Right lobe of liver (tissue), 6 donors: ENCODE measurements at regions not wholly inside any gene's neighbourhood (a gene's known extent, or its start where the extent isn't known, plus 50 kb on each side); places are given as distances from the start of the nearest gene placed in this dataset.

ENCODE experiments used
- ATAC-seq, 4 donors: fragments of 200-7000 bp; cut with Tn5 transposase; one replicate each; pipeline ENCODE4 v1.9.1; 2020; ENCODE audit warnings: mild to moderate bottlenecking in 4 of 4, moderate library complexity in 4 of 4
- DNase-seq, 3 donors: peaks; one replicate each; pipeline ENCODE4 v3.0.0-alpha.2; 2020
- H3K27ac ChIP-seq, 3 donors: fragments of 200-600 bp; one replicate each; pipeline ENCODE4 v1.8.0; 2022
- H3K27me3 ChIP-seq, 2 donors: fragments of 200-600 bp; one replicate each; pipeline ENCODE4 v1.8.0; 2022
- H3K36me3 ChIP-seq, 4 donors: fragments of 200-600 bp; sonication (generic) in 1 of 4; one replicate each; pipeline versions ENCODE4 v1.5.1 to v1.8.0; 2017 to 2022; ENCODE audit warnings: control low read depth in 1 of 4
- H3K4me1 ChIP-seq, 4 donors: fragments of 200-600 bp; sonication (generic) in 1 of 4; one replicate each; pipeline versions ENCODE4 v1.5.1 to v1.8.0; 2017 to 2022; ENCODE audit warnings: control low read depth in 1 of 4
- H3K4me3 ChIP-seq, 3 donors: fragments of 200-600 bp; one replicate each; pipeline ENCODE4 v1.8.0; 2022
- H3K9me3 ChIP-seq, 4 donors: fragments of 200-600 bp; sonication (generic) in 1 of 4; one replicate each; pipeline versions ENCODE4 v1.5.1 to v1.8.0; 2017 to 2022; ENCODE audit warnings: control low read depth in 1 of 4
- CTCF ChIP-seq, 4 donors: fragments of 200-600 bp in 3 of 4; fragments of 450-650 bp in 1 of 4; IDR thresholded peaks; one replicate each; pipeline versions ENCODE4 v1.5.1 to v1.8.0; 2016 to 2022; ENCODE audit warnings: antibody characterized with exemption in 4 of 4, mild to moderate bottlenecking in 2 of 4
- POLR2A ChIP-seq: fragments of 450-650 bp; IDR thresholded peaks from one replicate; pipeline ENCODE4 v1.6.1; 2017; ENCODE audit warnings: antibody characterized with exemption, mild to moderate bottlenecking
- WGBS: methylation state at CpG from one replicate; pipeline ENCODE4 v1.1.6; 2018; ENCODE audit warnings: low coverage, low lambda C conversion rate; ENCODE audit not compliant: insufficient coverage; ENCODE audit errors: missing lambda C conversion rate; 5-methylcytosine and 5-hydroxymethylcytosine counted together
- intact Hi-C, 2 donors: fragments of 100-400 bp; cut with DNase I; formaldehyde crosslinking; loops; one replicate each; pipeline versions ENCODE4 v1.11.2 to v1.14.1; 2022
- donor health status: DM: no; HTN: yes; CAD: no.
- donor health status: DM: no; HTN: no; CAD: no.
- donor health status: DM: no; HTN: no; CAD: no.
- donor health status: DM: no; HTN: yes; CAD: no.
- donor health status: DM: no; HTN: yes; CAD: no.

DNA sequence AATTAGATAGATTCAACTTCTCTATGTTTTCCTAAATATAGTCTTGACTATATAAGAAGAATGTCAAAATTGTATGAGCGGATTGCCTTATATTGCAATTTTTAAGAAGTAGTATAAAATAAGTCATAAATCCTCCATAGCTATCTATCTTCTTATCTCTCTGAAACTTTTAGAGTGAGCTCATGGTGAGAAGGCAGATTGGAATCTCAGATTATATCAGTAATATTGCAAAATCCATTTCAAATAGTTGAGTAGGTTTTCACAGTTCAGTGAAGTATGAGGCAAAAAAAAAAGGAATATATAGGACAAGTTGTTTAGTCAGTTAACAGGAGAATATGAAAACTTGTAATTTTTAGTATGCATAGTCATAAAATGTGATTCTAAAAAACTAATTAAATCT is 156.4 kb downstream of the FAM174A start:
- intact Hi-C loops: no loop called here
- ATAC-seq: no peak
- H3K27ac ChIP-seq: no peak overlapping the region
- H3K36me3 ChIP-seq: no peaks in the 10 kb centered on the region
- H3K4me3 ChIP-seq: no peak overlapping the region
- no peak for DNase-seq
- TF ChIP-seq POLR2A: no peak
- TF ChIP-seq CTCF (IDR thresholded peaks at IDR 0.05): no peak
- H3K9me3 ChIP-seq: no peaks in the 10 kb centered on the region
- H3K4me1 ChIP-seq: no peaks in the 10 kb centered on the region
- 50% methylated on average over 1 of the region's 1 CpG for WGBS
- no peaks in the 10 kb centered on the region for H3K27me3 ChIP-seq

DNA sequence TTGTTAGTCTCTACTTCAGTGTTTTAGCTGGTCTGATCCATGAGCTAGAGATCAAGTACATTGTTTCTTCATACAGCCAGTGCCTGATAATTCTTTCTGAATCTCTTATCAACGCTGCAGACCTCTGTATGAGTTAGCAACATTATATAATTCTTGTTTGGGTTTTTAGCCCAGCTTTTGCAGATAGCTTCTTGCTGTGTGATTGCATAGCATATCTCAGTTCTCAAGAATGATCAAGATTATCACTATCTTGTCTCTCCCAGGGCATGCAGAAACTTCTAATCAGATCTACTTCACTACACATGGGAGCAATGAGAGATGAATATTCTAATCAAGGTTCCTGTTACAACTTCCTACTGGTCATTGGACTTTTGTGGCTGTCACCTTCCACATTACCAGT is 158.3 kb downstream of the FAM174A start:
- H3K27me3 ChIP-seq: no peaks in the 10 kb centered on the region
- intact Hi-C loops: no loop called here
- H3K9me3 ChIP-seq: no peaks in the 10 kb centered on the region
- ATAC-seq: no peak
- no peak overlapping the region for H3K4me3 ChIP-seq
- 44% methylated on average over 1 of the region's 1 CpG for WGBS
- no peak for DNase-seq
- H3K36me3 ChIP-seq: no peaks in the 10 kb centered on the region
- TF ChIP-seq CTCF (IDR thresholded peaks at IDR 0.05) (no peak), POLR2A (no peak)
- no peaks in the 10 kb centered on the region for H3K4me1 ChIP-seq
- H3K27ac ChIP-seq: no peak overlapping the region

DNA sequence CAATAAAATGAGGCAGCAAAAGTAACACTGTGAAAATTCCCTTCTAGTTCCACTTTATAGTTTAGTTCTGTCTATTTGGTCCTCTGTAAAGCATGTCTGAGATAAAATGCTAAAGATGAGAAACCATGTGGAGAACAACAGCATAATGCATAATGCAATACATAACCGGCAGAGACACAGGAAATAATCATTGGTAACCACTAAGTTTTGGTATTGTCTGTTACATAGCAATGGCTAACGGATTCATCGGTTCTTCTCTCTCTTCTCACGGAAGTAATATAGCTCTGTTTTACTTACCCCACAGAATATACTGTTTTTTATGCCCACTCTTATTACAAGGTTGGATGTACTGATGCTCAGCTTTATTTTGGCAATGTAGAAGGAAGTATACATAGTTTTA is 158.9 kb downstream of the FAM174A start:
- DNase-seq (no peak), ATAC-seq (no peak)
- H3K4me3 ChIP-seq: no peak overlapping the region
- H3K36me3 ChIP-seq: no peaks in the 10 kb centered on the region
- intact Hi-C loops: no loop called here
- H3K9me3 ChIP-seq: no peaks in the 10 kb centered on the region
- H3K27me3 ChIP-seq: no peaks in the 10 kb centered on the region
- no peaks in the 10 kb centered on the region for H3K4me1 ChIP-seq
- H3K27ac ChIP-seq: no peak overlapping the region
- WGBS: 32% methylated on average over 4 of the region's 4 CpGs
- TF ChIP-seq CTCF (IDR thresholded peaks at IDR 0.05): no peak
- no peak for TF ChIP-seq POLR2A

GRCh38 chr5:100697970-100698369 is 162.8 kb downstream of the FAM174A start:
- no peak for TF ChIP-seq POLR2A
- no peak for TF ChIP-seq CTCF (IDR thresholded peaks at IDR 0.05)
- intact Hi-C loops: no loop called here
- Histone ChIP-seq H3K9me3 (no peaks in the 10 kb centered on the region), H3K4me3 (no peak overlapping the region), H3K27me3 (no peaks in the 10 kb centered on the region), H3K36me3 (no peaks in the 10 kb centered on the region), H3K27ac (no peak overlapping the region), H3K4me1 (no peaks in the 10 kb centered on the region)
- DNase-seq (no peak), ATAC-seq (no peak)
- WGBS: 87% methylated on average over 2 of the region's 2 CpGs

- TF ChIP-seq POLR2A (no peak), CTCF (IDR thresholded peaks at IDR 0.05) (peak; percentile 13 to 27 (median 19))
- WGBS: 28% methylated on average over 1 of the region's 1 CpG
- Histone ChIP-seq H3K27me3 (no peaks in the 10 kb centered on the region), H3K4me3 (no peak overlapping the region), H3K36me3 (no peaks in the 10 kb centered on the region), H3K27ac (no peak overlapping the region), H3K9me3 (no peaks in the 10 kb centered on the region), H3K4me1 (no peaks in the 10 kb centered on the region)
- intact Hi-C loops: no loop called here
- DNase-seq (no peak), ATAC-seq (peak; percentile 57 to 80 (median 69))
These were observed 171.6 kb downstream of the FAM174A start for GRCh38 chr5:100706776-100707175.
